ENCODE measurements at regions not wholly inside any gene's neighbourhood (a gene's known extent, or its start where the extent isn't known, plus 50 kb on each side); places are given as distances from the start of the nearest gene placed in this dataset.
"Not testable (repeated sequence)": the region's sequence is repeated elsewhere in the genome, so short reads cannot be mapped to it uniquely, and the experiment has no call there.

DNA sequence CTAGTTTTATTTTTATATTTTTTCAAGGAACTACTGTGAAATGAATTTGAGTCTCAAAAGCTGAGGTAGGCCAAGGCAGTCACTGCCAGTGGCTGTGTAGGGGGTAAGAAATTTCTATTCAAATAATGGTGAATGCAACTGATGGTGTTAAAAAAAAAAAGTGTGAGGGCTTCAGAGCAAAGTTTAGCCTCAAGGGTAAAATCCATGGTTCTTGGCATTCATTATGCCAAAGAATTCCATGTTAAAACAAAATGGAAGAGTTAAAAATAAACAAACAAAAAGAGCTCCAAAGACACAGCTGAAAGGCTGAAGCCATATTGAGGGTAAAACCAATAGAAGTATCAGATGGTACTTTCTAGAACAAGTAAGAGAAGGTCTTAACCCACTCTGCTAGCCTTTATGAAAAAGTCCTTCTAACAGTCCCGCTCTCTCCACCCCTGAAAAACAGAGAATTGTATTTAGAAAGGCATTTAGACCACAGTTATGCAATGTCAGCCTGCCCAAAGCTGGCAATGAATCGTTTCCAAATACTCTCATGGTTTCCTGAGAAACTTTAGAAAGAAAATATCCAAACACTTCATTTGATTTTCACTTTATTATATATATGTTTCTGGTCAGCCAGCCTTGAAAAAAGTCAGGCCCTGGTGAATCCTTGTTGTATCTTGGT is 158.4 kb upstream of the GMNC start:
- H3K27me3 ChIP-seq (ENCODE audit: control insufficient read depth, insufficient read depth, low read length): no peaks in the 10 kb centered on the region
- TF ChIP-seq, protein P1, sequence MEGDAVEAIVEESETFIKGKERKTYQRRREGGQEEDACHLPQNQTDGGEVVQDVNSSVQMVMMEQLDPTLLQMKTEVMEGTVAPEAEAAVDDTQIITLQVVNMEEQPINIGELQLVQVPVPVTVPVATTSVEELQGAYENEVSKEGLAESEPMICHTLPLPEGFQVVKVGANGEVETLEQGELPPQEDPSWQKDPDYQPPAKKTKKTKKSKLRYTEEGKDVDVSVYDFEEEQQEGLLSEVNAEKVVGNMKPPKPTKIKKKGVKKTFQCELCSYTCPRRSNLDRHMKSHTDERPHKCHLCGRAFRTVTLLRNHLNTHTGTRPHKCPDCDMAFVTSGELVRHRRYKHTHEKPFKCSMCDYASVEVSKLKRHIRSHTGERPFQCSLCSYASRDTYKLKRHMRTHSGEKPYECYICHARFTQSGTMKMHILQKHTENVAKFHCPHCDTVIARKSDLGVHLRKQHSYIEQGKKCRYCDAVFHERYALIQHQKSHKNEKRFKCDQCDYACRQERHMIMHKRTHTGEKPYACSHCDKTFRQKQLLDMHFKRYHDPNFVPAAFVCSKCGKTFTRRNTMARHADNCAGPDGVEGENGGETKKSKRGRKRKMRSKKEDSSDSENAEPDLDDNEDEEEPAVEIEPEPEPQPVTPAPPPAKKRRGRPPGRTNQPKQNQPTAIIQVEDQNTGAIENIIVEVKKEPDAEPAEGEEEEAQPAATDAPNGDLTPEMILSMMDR (IDR thresholded peaks at IDR 0.05; ENCODE audit: low read depth, low read length): no peak
- no peak overlapping the region for H3K4me3 ChIP-seq (ENCODE audit: low read depth, low read length)
- ChIA-PET CTCF (interaction anchor here (0.9 to 2.0 kb wide), 2 partner anchors 9 to 30 kb away, joined by 3 to 8 read pairs; no protein-coding TSS in a partner anchor), POLR2A (no interaction called here)
- no peaks in the 10 kb centered on the region for H3K9me3 ChIP-seq (ENCODE audit: control insufficient read depth, insufficient read depth, low read length)
- no peak for DNase-seq (ENCODE audit: low read depth, low spot score)
- no peak overlapping the region for H3K27ac ChIP-seq (ENCODE audit: low read depth, low read length)

DNA sequence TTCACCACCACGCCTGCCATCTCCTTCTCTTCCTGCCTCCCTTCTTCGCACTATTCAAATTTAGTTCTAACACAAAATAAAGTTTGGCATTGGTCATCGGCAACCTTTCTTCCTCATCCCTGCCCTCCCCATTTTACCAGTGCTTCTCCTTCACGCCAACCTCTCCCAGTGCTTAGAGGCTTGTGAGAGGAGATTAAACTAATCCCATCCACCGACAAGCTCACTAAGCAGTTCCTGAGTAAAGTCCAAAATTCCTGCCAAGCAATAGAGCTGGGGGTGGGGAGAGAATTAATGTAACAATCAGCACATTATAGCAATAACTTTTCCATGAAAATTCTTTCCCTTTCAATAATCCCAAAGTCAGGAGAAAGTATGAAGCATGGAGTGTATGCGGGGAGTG is 157.4 kb upstream of the GMNC start:
- Histone ChIP-seq H3K9me3 (ENCODE audit: control insufficient read depth, insufficient read depth, low read length) (no peaks in the 10 kb centered on the region), H3K27ac (ENCODE audit: low read depth, low read length) (no peak overlapping the region), H3K4me3 (ENCODE audit: low read depth, low read length) (no peak overlapping the region), H3K27me3 (ENCODE audit: control insufficient read depth, insufficient read depth, low read length) (no peaks in the 10 kb centered on the region)
- TF ChIP-seq, protein P1 (IDR thresholded peaks at IDR 0.05; ENCODE audit: low read depth, low read length): no peak
- CTCF ChIA-PET: interaction anchor here (2.0 kb wide), 1 partner anchor 31 kb away, joined by 8 read pairs; no protein-coding TSS in a partner anchor
- POLR2A ChIA-PET: no interaction called here
- DNase-seq (ENCODE audit: low read depth, low spot score): no peak

DNA sequence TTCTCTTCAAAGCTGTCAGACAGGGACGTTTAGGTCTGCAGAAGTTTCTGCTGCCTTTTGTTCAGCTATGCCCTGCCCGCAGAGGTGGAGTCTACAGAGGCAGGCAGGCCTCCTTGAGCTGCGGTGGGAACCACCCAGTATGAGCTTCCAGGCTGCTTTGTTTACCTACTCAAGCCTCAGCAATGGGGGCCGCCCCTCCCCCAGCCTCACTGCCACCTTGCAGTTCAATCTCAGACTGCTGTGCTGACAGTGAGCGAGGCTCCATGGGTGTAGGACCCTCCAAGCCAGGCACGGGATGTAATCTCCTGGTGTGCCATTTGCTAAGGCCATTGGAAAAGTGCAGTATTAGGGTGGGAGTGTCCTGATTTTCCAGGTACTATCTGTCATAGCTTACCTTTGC is 153.5 kb upstream of the GMNC start:
- CTCF ChIA-PET; H3K27me3 ChIP-seq (ENCODE audit: control insufficient read depth, insufficient read depth, low read length); DNase-seq (ENCODE audit: low read depth, low spot score); H3K9me3 ChIP-seq (ENCODE audit: control insufficient read depth, insufficient read depth, low read length); H3K4me3 ChIP-seq (ENCODE audit: low read depth, low read length); H3K27ac ChIP-seq (ENCODE audit: low read depth, low read length); POLR2A ChIA-PET: not testable (repeated sequence)

DNA sequence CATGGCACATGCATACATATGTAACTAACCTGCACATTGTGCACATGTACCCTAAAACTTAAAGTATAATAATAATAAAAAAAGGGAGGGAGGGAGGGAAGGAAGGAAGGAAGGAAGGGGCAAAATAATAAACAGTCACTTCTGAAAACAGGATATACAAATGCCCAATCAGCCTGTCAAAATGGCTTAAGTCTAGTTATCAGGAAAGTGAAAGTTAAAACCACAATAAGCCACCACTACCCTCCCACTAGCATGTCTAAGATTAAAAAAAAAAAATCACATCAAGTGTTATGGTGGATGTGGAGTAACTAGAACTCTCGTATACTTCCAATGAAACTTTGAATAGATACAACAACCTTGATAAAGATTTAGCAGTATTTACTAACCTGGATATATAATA is 145.6 kb upstream of the GMNC start:
- TF ChIP-seq, protein P1 (IDR thresholded peaks at IDR 0.05; ENCODE audit: low read depth, low read length): no peak
- no peaks in the 10 kb centered on the region for H3K9me3 ChIP-seq (ENCODE audit: control insufficient read depth, insufficient read depth, low read length)
- no peak for DNase-seq (ENCODE audit: low read depth, low spot score)
- no peaks in the 10 kb centered on the region for H3K27me3 ChIP-seq (ENCODE audit: control insufficient read depth, insufficient read depth, low read length)
- ChIA-PET CTCF (no interaction called here), POLR2A (no interaction called here)
- H3K4me3 ChIP-seq (ENCODE audit: low read depth, low read length): no peak overlapping the region
- no peak overlapping the region for H3K27ac ChIP-seq (ENCODE audit: low read depth, low read length)

GRCh38 chr3:191005790-191006189 is 143.3 kb upstream of the GMNC start:
- no peak for DNase-seq (ENCODE audit: low read depth, low spot score)

More at GRCh38 chr3:191005790-191006189, 143.3 kb upstream of the GMNC start:
- POLR2A ChIA-PET: no interaction called here
- no peak overlapping the region for H3K27ac ChIP-seq (ENCODE audit: low read depth, low read length)
- no peak overlapping the region for H3K4me3 ChIP-seq (ENCODE audit: low read depth, low read length)
- H3K27me3 ChIP-seq (ENCODE audit: control insufficient read depth, insufficient read depth, low read length): no peaks in the 10 kb centered on the region
- no peaks in the 10 kb centered on the region for H3K9me3 ChIP-seq (ENCODE audit: control insufficient read depth, insufficient read depth, low read length)
- TF ChIP-seq, protein P1 (IDR thresholded peaks at IDR 0.05; ENCODE audit: low read depth, low read length): no peak
- CTCF ChIA-PET: no interaction called here
